ENCODE measurements at regions not wholly inside any gene's neighbourhood (a gene's known extent, or its start where the extent isn't known, plus 50 kb on each side); places are given as distances from the start of the nearest gene placed in this dataset.

DNA sequence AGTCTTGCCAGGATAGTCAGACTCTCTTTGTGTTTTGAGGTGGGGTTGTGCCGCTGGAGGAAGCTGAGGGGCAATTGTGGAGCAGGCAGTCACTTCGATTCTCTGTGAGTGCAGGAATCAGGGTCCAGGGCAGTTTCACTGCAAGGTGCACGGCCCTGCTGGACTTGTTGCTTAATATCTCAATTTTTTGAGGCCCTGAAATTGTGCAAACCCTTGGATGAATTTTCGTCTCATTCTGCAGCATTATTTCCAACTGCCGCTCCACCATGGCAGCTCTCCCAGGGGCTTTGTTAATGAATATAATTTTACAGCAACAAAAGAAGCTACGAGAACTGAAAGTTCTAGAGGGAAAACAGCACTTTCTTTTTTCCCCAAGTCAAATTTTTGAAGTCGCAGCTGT, 531.9 kb downstream of the QKI start:
- peak overlapping the region in 1 of 3 experiments; percentile 37; a peak in 2 of 7 replicates for H3K27ac Mint-ChIP-seq
- no peak overlapping the region for H2AFZ ChIP-seq (ENCODE audit: low read length)

More for the DNA sequence above, 531.9 kb downstream of the QKI start:
- no peak overlapping the region for H4K91ac ChIP-seq (ENCODE audit: insufficient read length, low read depth, low read length)
- H4K8ac ChIP-seq (replicated peaks; ENCODE audit: insufficient read length, low read depth, low read length), result no peak overlapping the region
- H3K4me2 ChIP-seq (ENCODE audit: insufficient read depth, insufficient read length, low read length), result no peak overlapping the region
- no peaks in the 10 kb centered on the region for H3K79me1 ChIP-seq (ENCODE audit: insufficient read depth, low read depth, low read length, poor library complexity, severe bottlenecking)
- H2BK12ac ChIP-seq (ENCODE audit: insufficient read length, low read depth, low read length), result no peak overlapping the region
- DNase-seq, result no peak
- H2BK15ac ChIP-seq (ENCODE audit: low read depth, low read length), result no peak overlapping the region
- no peaks in the 10 kb centered on the region for H4K20me1 ChIP-seq (ENCODE audit: control insufficient read depth, insufficient read depth, insufficient read length)
- 0 out of 5 replicates have a peak, but pooled peaks cover 0 to 2% of the 10 kb centered on the region in 2 experiments for H3K9me3 Mint-ChIP-seq
- H2BK5ac ChIP-seq (ENCODE audit: insufficient read length, low read length), result no peak overlapping the region
- H3K23ac ChIP-seq (ENCODE audit: insufficient read length, low read depth, low read length), result no peak overlapping the region
- H3K36me3 Mint-ChIP-seq (ENCODE audit: insufficient read depth in 1 of 3, low read depth in 3 of 3), result no peaks in the 10 kb centered on the region; a peak in 1 of 7 replicates
- no peak overlapping the region for H3K14ac ChIP-seq (ENCODE audit: insufficient read depth, low read length)
- H2BK120ac ChIP-seq (ENCODE audit: low read depth, low read length, poor library complexity, severe bottlenecking), result no peak overlapping the region
- H3K4me1 ChIP-seq (ENCODE audit: insufficient read depth, low read length), result peaks cover 5% of the 10 kb centered on the region; the same call in 1 of the 2 replicates
- TF ChIP-seq, protein P1, sequence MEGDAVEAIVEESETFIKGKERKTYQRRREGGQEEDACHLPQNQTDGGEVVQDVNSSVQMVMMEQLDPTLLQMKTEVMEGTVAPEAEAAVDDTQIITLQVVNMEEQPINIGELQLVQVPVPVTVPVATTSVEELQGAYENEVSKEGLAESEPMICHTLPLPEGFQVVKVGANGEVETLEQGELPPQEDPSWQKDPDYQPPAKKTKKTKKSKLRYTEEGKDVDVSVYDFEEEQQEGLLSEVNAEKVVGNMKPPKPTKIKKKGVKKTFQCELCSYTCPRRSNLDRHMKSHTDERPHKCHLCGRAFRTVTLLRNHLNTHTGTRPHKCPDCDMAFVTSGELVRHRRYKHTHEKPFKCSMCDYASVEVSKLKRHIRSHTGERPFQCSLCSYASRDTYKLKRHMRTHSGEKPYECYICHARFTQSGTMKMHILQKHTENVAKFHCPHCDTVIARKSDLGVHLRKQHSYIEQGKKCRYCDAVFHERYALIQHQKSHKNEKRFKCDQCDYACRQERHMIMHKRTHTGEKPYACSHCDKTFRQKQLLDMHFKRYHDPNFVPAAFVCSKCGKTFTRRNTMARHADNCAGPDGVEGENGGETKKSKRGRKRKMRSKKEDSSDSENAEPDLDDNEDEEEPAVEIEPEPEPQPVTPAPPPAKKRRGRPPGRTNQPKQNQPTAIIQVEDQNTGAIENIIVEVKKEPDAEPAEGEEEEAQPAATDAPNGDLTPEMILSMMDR (conservative IDR thresholded peaks at IDR 0.05), result no peak
- no peak overlapping the region for H3K18ac ChIP-seq (ENCODE audit: insufficient read length, low read depth, low read length)
- no peaks in the 10 kb centered on the region for H3K79me2 ChIP-seq (ENCODE audit: insufficient read depth, low read length)
- no peak overlapping the region for H3T11ph ChIP-seq (ENCODE audit: low read length)
- no peak overlapping the region for H3K56ac ChIP-seq (ENCODE audit: insufficient read length, low read depth, low read length)
- H3K4me1 Mint-ChIP-seq, result peaks cover 57 to 63% of the 10 kb centered on the region in 2 experiments
- H2BK20ac ChIP-seq (ENCODE audit: low read depth, low read length, poor library complexity, severe bottlenecking), result no peak overlapping the region
- H3K27ac ChIP-seq (ENCODE audit: insufficient read length, low read depth, low read length), result no peak overlapping the region
- no peak overlapping the region for H4K5ac ChIP-seq (ENCODE audit: insufficient read length, low read depth, low read length)
- H2AK5ac ChIP-seq (ENCODE audit: insufficient read length, low read length), result no peak overlapping the region
- H3K23me2 ChIP-seq (ENCODE audit: insufficient read length, low read depth, low read length, poor library complexity, severe bottlenecking), result peaks cover 4% of the 10 kb centered on the region
- no peaks in the 10 kb centered on the region for H3K27me3 ChIP-seq (ENCODE audit: insufficient read depth, low read length)
- no peak overlapping the region for H3K9ac ChIP-seq (ENCODE audit: extremely low read depth, insufficient read length, low read length)
- no peaks in the 10 kb centered on the region for H3K27me3 Mint-ChIP-seq (ENCODE audit: low read depth)
- no CpG with 5 or more reads among the region's 7 CpGs for WGBS (ENCODE audit: extremely low coverage, insufficient read length, low lambda C conversion rate)
- no peak overlapping the region for H3K4me3 Mint-ChIP-seq
- H3K9me3 ChIP-seq (ENCODE audit: control insufficient read depth, low read depth, low read length), result no peaks in the 10 kb centered on the region
- H3K4ac ChIP-seq (ENCODE audit: low read depth, low read length), result no peak overlapping the region

Data from H9 (cell line).